Liver (tissue), 8 donors: ENCODE measurements at regions not wholly inside any gene's neighbourhood (a gene's known extent, or its start where the extent isn't known, plus 50 kb on each side); places are given as distances from the start of the nearest gene placed in this dataset.

Experiments used
- DNase-seq: peaks from one replicate; pipeline ENCODE4 v3.0.0-alpha.2; 2017; ENCODE audit warnings: low spot score
- H3K27ac ChIP-seq, 2 donors: one replicate each; pipeline ENCODE4 v1.7.0; 2013; ENCODE audit warnings: inconsistent platforms in 2 of 2, low read length in 2 of 2, control low read depth in 1 of 2, low read depth in 1 of 2, mild to moderate bottlenecking in 1 of 2
- H3K27me3 ChIP-seq, 4 donors: one replicate each; pipeline versions ENCODE4 v1.6.1 to v1.7.0; 2013; ENCODE audit warnings: low read length in 3 of 4, inconsistent platforms in 1 of 4, mild to moderate bottlenecking in 1 of 4, moderate library complexity in 1 of 4; ENCODE audit not compliant: control insufficient read depth in 4 of 4, insufficient read depth in 4 of 4
- H3K36me3 ChIP-seq, 4 donors: one replicate each; pipeline versions ENCODE4 v1.6.1 to v1.7.0; 2013; ENCODE audit warnings: low read length in 3 of 4, mild to moderate bottlenecking in 3 of 4, low read depth in 1 of 4, moderate library complexity in 1 of 4; ENCODE audit not compliant: control insufficient read depth in 4 of 4, insufficient read depth in 3 of 4
- H3K4me1 ChIP-seq, 4 donors: one replicate each; pipeline versions ENCODE4 v1.6.1 to v1.7.0; 2013; ENCODE audit warnings: low read length in 3 of 4, mild to moderate bottlenecking in 3 of 4, moderate library complexity in 1 of 4; ENCODE audit not compliant: control insufficient read depth in 4 of 4, insufficient read depth in 4 of 4
- H3K4me3 ChIP-seq, 3 donors: one replicate each; pipeline versions ENCODE4 v1.6.1 to v1.7.0; 2013; ENCODE audit warnings: low read length in 3 of 3, control low read depth in 1 of 3, low read depth in 1 of 3, mild to moderate bottlenecking in 1 of 3
- H3K9ac ChIP-seq, 2 donors: one replicate each; pipeline ENCODE4 v1.7.0; 2013; ENCODE audit warnings: low read length in 2 of 2, mild to moderate bottlenecking in 2 of 2, moderate library complexity in 2 of 2, control low read depth in 1 of 2, low read depth in 1 of 2
- H3K9me3 ChIP-seq, 4 donors: one replicate each; pipeline versions ENCODE4 v1.6.1 to v1.7.0; 2013; ENCODE audit warnings: low read length in 3 of 4; ENCODE audit not compliant: control insufficient read depth in 4 of 4
- ATF3 ChIP-seq: IDR thresholded peaks from 2 replicates; pipeline ENCODE4 v1.6.1; 2016; ENCODE audit warnings: antibody characterized with exemption
- CTCF ChIP-seq: fragments of 150-350 bp; IDR thresholded peaks from 2 replicates; pipeline ENCODE4 v1.5.1; 2017; ENCODE audit warnings: improper control_type of control experiment, low read depth, low read length; ENCODE audit not compliant: missing input control
- EGR1 ChIP-seq, 2 donors: IDR thresholded peaks; 2 replicates each; pipeline ENCODE4 v1.6.1; 2016 to 2018; ENCODE audit warnings: antibody characterized with exemption in 2 of 2, low read depth in 2 of 2
- FOXA1 ChIP-seq: IDR thresholded peaks from 2 replicates; pipeline ENCODE4 v1.6.1; 2016; ENCODE audit warnings: antibody characterized with exemption
- FOXA2 ChIP-seq: IDR thresholded peaks from 2 replicates; pipeline ENCODE4 v1.6.1; 2016; ENCODE audit warnings: antibody characterized with exemption
- GABPA ChIP-seq, 2 donors: IDR thresholded peaks in 1 of 2; conservative IDR thresholded peaks in 1 of 2; 2 replicates each; pipeline ENCODE4 v1.6.1; 2016; ENCODE audit warnings: antibody characterized with exemption in 2 of 2, mild to moderate bottlenecking in 1 of 2, moderate library complexity in 1 of 2
- HNF4A ChIP-seq, 2 donors: conservative IDR thresholded peaks; 2 replicates each; pipeline ENCODE4 v1.6.1; 2016; ENCODE audit warnings: antibody characterized with exemption in 2 of 2, mild to moderate bottlenecking in 2 of 2
- HNF4G ChIP-seq: IDR thresholded peaks from 2 replicates; pipeline ENCODE4 v1.6.1; 2016; ENCODE audit warnings: antibody characterized with exemption
- JUND ChIP-seq, 2 donors: IDR thresholded peaks; 2 replicates each; pipeline ENCODE4 v1.6.1; 2016; ENCODE audit warnings: antibody characterized with exemption in 2 of 2
- MAX ChIP-seq: IDR thresholded peaks from 2 replicates; pipeline ENCODE4 v1.6.1; 2016; ENCODE audit warnings: antibody characterized with exemption
- NR2F2 ChIP-seq: IDR thresholded peaks from 2 replicates; pipeline ENCODE4 v1.6.1; 2016; ENCODE audit warnings: antibody characterized with exemption
- RAD21 ChIP-seq, 2 donors: IDR thresholded peaks; 2 replicates each; pipeline ENCODE4 v1.6.1; 2016; ENCODE audit warnings: antibody characterized with exemption in 2 of 2, mild to moderate bottlenecking in 2 of 2
- REST ChIP-seq: IDR thresholded peaks from 2 replicates; pipeline ENCODE4 v1.6.1; 2016; ENCODE audit warnings: antibody characterized with exemption, mild to moderate bottlenecking
- RXRA ChIP-seq, 2 donors: IDR thresholded peaks; 2 replicates each; pipeline ENCODE4 v1.6.1; 2017 to 2018; ENCODE audit warnings: antibody characterized with exemption in 2 of 2, mild to moderate bottlenecking in 1 of 2
- SP1 ChIP-seq: IDR thresholded peaks from 2 replicates; pipeline ENCODE4 v1.6.1; 2018; ENCODE audit warnings: antibody characterized with exemption, mild to moderate bottlenecking
- TAF1 ChIP-seq: conservative IDR thresholded peaks from 2 replicates; pipeline ENCODE4 v1.6.1; 2016; ENCODE audit warnings: antibody characterized with exemption, mild to moderate bottlenecking
- YY1 ChIP-seq: IDR thresholded peaks from 2 replicates; pipeline ENCODE4 v1.6.1; 2016; ENCODE audit warnings: antibody characterized with exemption, mild to moderate bottlenecking
- ZBTB33 ChIP-seq: IDR thresholded peaks from 2 replicates; pipeline ENCODE4 v1.6.1; 2016; ENCODE audit warnings: antibody characterized with exemption
- WGBS: extraction: QIAGEN DNeasy Blood & Tissue Kit; methylation state at CpG from one replicate; pipeline ENCODE4 v1.1.7; 2013; 5-methylcytosine and 5-hydroxymethylcytosine counted together
- donor health status: healthy.
- donor health status: healthy.
- donor health status: healthy.
- donor health status: healthy.
- donor health status: healthy.

- H3K27me3 ChIP-seq, result no peaks in the 10 kb centered on the region
- H3K36me3 ChIP-seq, result no peaks in the 10 kb centered on the region
- WGBS, result 86% methylated on average over 3 of the region's 3 CpGs
- H3K9ac ChIP-seq, result no peak overlapping the region
- TF ChIP-seq EGR1 (IDR thresholded peaks at IDR 0.05; ENCODE audit: low read depth in 2 of 2), result no peak
- no peak for TF ChIP-seq RXRA (IDR thresholded peaks at IDR 0.05)
- no peak for TF ChIP-seq FOXA1
- no peak for TF ChIP-seq FOXA2
- no peak for TF ChIP-seq NR2F2
- TF ChIP-seq CTCF, result no peak
- no peak for TF ChIP-seq MAX
- no peak for TF ChIP-seq TAF1
- TF ChIP-seq REST, result no peak
- TF ChIP-seq YY1, result no peak
- no peak for TF ChIP-seq ZBTB33
- TF ChIP-seq JUND (IDR thresholded peaks at IDR 0.05), result no peak
- TF ChIP-seq HNF4A (conservative IDR thresholded peaks at IDR 0.05), result no peak
- TF ChIP-seq RAD21 (IDR thresholded peaks at IDR 0.05), result no peak
- TF ChIP-seq ATF3, result no peak
- TF ChIP-seq GABPA (IDR thresholded peaks at IDR 0.05 in 1 of 2, conservative IDR thresholded peaks at IDR 0.05 in 1 of 2), result no peak
- no peak for TF ChIP-seq SP1
- TF ChIP-seq HNF4G, result no peak
- H3K9me3 ChIP-seq, result no peaks in the 10 kb centered on the region
- peaks cover 0 to 16% (median 12%) of the 10 kb centered on the region in 4 donors for H3K4me1 ChIP-seq
- no peak overlapping the region for H3K4me3 ChIP-seq
- no peak overlapping the region for H3K27ac ChIP-seq
- DNase-seq, result no peak
Observed at GRCh38 chr2:15864176-15864769, 76.1 kb upstream of the MYCN start.
